ENCODE measurements at regions not wholly inside any gene's neighbourhood (a gene's known extent, or its start where the extent isn't known, plus 50 kb on each side); places are given as distances from the start of the nearest gene placed in this dataset.

GRCh38 chr12:46574847-46575246 is 202.3 kb upstream of the SLC38A2 start:
- no peak overlapping the region for H2AFZ ChIP-seq (ENCODE audit: control insufficient read depth, low read length)
- FAIRE-seq, result no peak

GRCh38 chr12:46573347-46573658 is 200.7 kb upstream of the SLC38A2 start:
- FAIRE-seq, result no peak
- no peaks in the 10 kb centered on the region for H3K27me3 ChIP-seq (ENCODE audit: control insufficient read depth, extremely low read depth, insufficient read depth, low read length)
- H3K79me2 ChIP-seq (ENCODE audit: control insufficient read depth, insufficient read depth, low read length), result no peaks in the 10 kb centered on the region
- H3K27ac ChIP-seq (ENCODE audit: control insufficient read depth, insufficient read depth, low read length), result no peak overlapping the region
- DNase-seq (ENCODE audit: low read depth, low spot score), result no peak
- H3K4me2 ChIP-seq (ENCODE audit: control insufficient read depth, extremely low read depth, insufficient read depth, low read depth, low read length), result no peak overlapping the region
- no peak overlapping the region for H2AFZ ChIP-seq (ENCODE audit: control insufficient read depth, low read length)
- H3K9ac ChIP-seq (ENCODE audit: control insufficient read depth, extremely low read depth, insufficient read depth, low read length), result no peak overlapping the region
- H4K20me1 ChIP-seq (ENCODE audit: control insufficient read depth, extremely low read depth, insufficient read depth, low read length), result no peaks in the 10 kb centered on the region
- no peak overlapping the region for H3K4me3 ChIP-seq (ENCODE audit: control insufficient read depth in 2 of 3, extremely low read depth in 1 of 3, insufficient read depth in 2 of 3, low read depth in 1 of 3, low read length in 3 of 3)
- no peaks in the 10 kb centered on the region for H3K9me3 ChIP-seq (ENCODE audit: control insufficient read depth, low read depth, low read length)
- dilution Hi-C loops (cut with MboI; ENCODE audit: extremely low pct_ligation_motif_present, low sequenced_read_pairs), result no loop called here
- peaks cover 17% of the 10 kb centered on the region for H3K4me1 ChIP-seq (ENCODE audit: control insufficient read depth, extremely low read depth, insufficient read depth, low read length)
- H3K36me3 ChIP-seq (ENCODE audit: control insufficient read depth in 2 of 2, extremely low read depth in 1 of 2, insufficient read depth in 2 of 2, low read length in 2 of 2), result no peaks in the 10 kb centered on the region
- H3K9me1 ChIP-seq (ENCODE audit: control insufficient read depth, extremely low read depth, insufficient read depth, low read length), result no peaks in the 10 kb centered on the region
- TF ChIP-seq EZH2 (IDR thresholded peaks at IDR 0.05; ENCODE audit: low read length), result no peak
- no peak for TF ChIP-seq CTCF (optimal IDR thresholded peaks at IDR 0.05 in 1 of 3, IDR thresholded peaks at IDR 0.05 in 1 of 3, conservative IDR thresholded peaks at IDR 0.05 in 1 of 3; ENCODE audit: extremely low read depth in 1 of 3, insufficient read depth in 2 of 3, low read length in 3 of 3)

More at GRCh38 chr12:46574847-46575246, 202.3 kb upstream of the SLC38A2 start:
- Histone ChIP-seq H3K4me1 (ENCODE audit: control insufficient read depth, extremely low read depth, insufficient read depth, low read length) (peaks cover 17% of the 10 kb centered on the region), H4K20me1 (ENCODE audit: control insufficient read depth, extremely low read depth, insufficient read depth, low read length) (no peaks in the 10 kb centered on the region), H3K27ac (ENCODE audit: control insufficient read depth, insufficient read depth, low read length) (no peak overlapping the region), H3K4me2 (ENCODE audit: control insufficient read depth, extremely low read depth, insufficient read depth, low read depth, low read length) (no peak overlapping the region), H3K79me2 (ENCODE audit: control insufficient read depth, insufficient read depth, low read length) (no peaks in the 10 kb centered on the region), H3K27me3 (ENCODE audit: control insufficient read depth, extremely low read depth, insufficient read depth, low read length) (no peaks in the 10 kb centered on the region), H3K9ac (ENCODE audit: control insufficient read depth, extremely low read depth, insufficient read depth, low read length) (no peak overlapping the region), H3K9me3 (ENCODE audit: control insufficient read depth, low read depth, low read length) (no peaks in the 10 kb centered on the region), H3K36me3 (ENCODE audit: control insufficient read depth in 2 of 2, extremely low read depth in 1 of 2, insufficient read depth in 2 of 2, low read length in 2 of 2) (peaks cover 0 to 1% of the 10 kb centered on the region in 2 experiments), H3K9me1 (ENCODE audit: control insufficient read depth, extremely low read depth, insufficient read depth, low read length) (no peaks in the 10 kb centered on the region), H3K4me3 (ENCODE audit: control insufficient read depth in 2 of 3, extremely low read depth in 1 of 3, insufficient read depth in 2 of 3, low read depth in 1 of 3, low read length in 3 of 3) (no peak overlapping the region)
- DNase-seq (ENCODE audit: low read depth, low spot score), result no peak
- dilution Hi-C loops (cut with MboI; ENCODE audit: extremely low pct_ligation_motif_present, low sequenced_read_pairs), result no loop called here
- TF ChIP-seq CTCF (optimal IDR thresholded peaks at IDR 0.05 in 1 of 3, IDR thresholded peaks at IDR 0.05 in 1 of 3, conservative IDR thresholded peaks at IDR 0.05 in 1 of 3; ENCODE audit: extremely low read depth in 1 of 3, insufficient read depth in 2 of 3, low read length in 3 of 3) (no peak), EZH2 (IDR thresholded peaks at IDR 0.05; ENCODE audit: low read length) (no peak)

Measured in keratinocyte (primary cell).